ENCODE measurements at regions not wholly inside any gene's neighbourhood (a gene's known extent, or its start where the extent isn't known, plus 50 kb on each side); places are given as distances from the start of the nearest gene placed in this dataset.

DNA sequence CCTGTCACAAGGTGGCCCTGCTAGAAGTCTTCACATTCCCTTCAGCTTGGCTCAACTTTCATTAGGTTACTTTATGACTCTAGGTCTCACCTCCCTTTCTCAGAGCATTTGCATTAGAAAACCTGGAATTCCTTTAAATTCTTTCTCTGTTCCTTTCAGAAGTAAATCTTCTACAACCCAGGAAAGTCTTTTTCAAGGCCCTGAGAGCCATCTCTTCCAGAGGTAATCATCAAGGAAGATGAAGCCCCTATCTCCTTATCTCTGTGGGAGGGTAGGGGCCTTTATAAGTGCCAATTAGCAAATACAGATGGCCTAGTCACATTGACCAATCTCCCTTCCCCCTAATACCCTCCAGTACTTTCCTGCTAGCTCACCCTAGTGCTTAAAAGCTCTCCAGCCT, 848.0 kb upstream of the FAM98A start:
- Histone ChIP-seq H3K9me3 (ENCODE audit: control insufficient read depth, insufficient read depth, low read depth, low read length) (no peaks in the 10 kb centered on the region), H3K36me3 (ENCODE audit: control insufficient read depth in 2 of 2, insufficient read depth in 1 of 2, low read length in 2 of 2) (no peaks in the 10 kb centered on the region), H3K4me1 (ENCODE audit: control insufficient read depth, insufficient read depth, low read length) (no peaks in the 10 kb centered on the region), H3K27ac (ENCODE audit: extremely low read depth, low read depth, low read length) (no peak overlapping the region), H3K4me3 (ENCODE audit: low read depth, low read length) (no peak overlapping the region)
- TF ChIP-seq, protein P1, sequence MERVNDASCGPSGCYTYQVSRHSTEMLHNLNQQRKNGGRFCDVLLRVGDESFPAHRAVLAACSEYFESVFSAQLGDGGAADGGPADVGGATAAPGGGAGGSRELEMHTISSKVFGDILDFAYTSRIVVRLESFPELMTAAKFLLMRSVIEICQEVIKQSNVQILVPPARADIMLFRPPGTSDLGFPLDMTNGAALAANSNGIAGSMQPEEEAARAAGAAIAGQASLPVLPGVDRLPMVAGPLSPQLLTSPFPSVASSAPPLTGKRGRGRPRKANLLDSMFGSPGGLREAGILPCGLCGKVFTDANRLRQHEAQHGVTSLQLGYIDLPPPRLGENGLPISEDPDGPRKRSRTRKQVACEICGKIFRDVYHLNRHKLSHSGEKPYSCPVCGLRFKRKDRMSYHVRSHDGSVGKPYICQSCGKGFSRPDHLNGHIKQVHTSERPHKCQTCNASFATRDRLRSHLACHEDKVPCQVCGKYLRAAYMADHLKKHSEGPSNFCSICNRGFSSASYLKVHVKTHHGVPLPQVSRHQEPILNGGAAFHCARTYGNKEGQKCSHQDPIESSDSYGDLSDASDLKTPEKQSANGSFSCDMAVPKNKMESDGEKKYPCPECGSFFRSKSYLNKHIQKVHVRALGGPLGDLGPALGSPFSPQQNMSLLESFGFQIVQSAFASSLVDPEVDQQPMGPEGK (tag by site-specific recombination; IDR thresholded peaks at IDR 0.05) = no peak
- TF ChIP-seq ZNF221 (tag by site-specific recombination; IDR thresholded peaks at IDR 0.05; ENCODE audit: borderline replicate concordance) (no peak), ZNF610 (tag by site-specific recombination; IDR thresholded peaks at IDR 0.05; ENCODE audit: borderline replicate concordance) (no peak), GLIS2 (tag by site-specific recombination; IDR thresholded peaks at IDR 0.05) (no peak), SETDB1 (IDR thresholded peaks at IDR 0.05; ENCODE audit: insufficient read length, low read length) (no peak), ZSCAN5A (tag by site-specific recombination; IDR thresholded peaks at IDR 0.05) (no peak), ZNF140 (tag by site-specific recombination; IDR thresholded peaks at IDR 0.05) (no peak), SCRT1 (tag by site-specific recombination; IDR thresholded peaks at IDR 0.05; ENCODE audit: borderline replicate concordance) (no peak), ZNF521 (tag by site-specific recombination; IDR thresholded peaks at IDR 0.05) (no peak), ZNF426 (tag by site-specific recombination; IDR thresholded peaks at IDR 0.05) (no peak), ZNF24 (tag by site-specific recombination; IDR thresholded peaks at IDR 0.05) (no peak)
- TF ChIP-seq, protein P2, sequence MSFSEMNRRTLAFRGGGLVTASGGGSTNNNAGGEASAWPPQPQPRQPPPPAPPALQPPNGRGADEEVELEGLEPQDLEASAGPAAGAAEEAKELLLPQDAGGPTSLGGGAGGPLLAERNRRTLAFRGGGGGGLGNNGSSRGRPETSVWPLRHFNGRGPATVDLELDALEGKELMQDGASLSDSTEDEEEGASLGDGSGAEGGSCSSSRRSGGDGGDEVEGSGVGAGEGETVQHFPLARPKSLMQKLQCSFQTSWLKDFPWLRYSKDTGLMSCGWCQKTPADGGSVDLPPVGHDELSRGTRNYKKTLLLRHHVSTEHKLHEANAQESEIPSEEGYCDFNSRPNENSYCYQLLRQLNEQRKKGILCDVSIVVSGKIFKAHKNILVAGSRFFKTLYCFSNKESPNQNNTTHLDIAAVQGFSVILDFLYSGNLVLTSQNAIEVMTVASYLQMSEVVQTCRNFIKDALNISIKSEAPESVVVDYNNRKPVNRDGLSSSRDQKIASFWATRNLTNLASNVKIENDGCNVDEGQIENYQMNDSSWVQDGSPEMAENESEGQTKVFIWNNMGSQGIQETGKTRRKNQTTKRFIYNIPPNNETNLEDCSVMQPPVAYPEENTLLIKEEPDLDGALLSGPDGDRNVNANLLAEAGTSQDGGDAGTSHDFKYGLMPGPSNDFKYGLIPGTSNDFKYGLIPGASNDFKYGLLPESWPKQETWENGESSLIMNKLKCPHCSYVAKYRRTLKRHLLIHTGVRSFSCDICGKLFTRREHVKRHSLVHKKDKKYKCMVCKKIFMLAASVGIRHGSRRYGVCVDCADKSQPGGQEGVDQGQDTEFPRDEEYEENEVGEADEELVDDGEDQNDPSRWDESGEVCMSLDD (tag by site-specific recombination; IDR thresholded peaks at IDR 0.05) = no peak
- POLR2A ChIA-PET = no interaction called here
- CTCF ChIA-PET = no interaction called here

- CTCF ChIA-PET = no interaction called here
- Histone ChIP-seq H3K4me3 (ENCODE audit: low read depth, low read length) (no peak overlapping the region), H3K36me3 (ENCODE audit: control insufficient read depth in 2 of 2, insufficient read depth in 1 of 2, low read length in 2 of 2) (no peaks in the 10 kb centered on the region), H3K4me1 (ENCODE audit: control insufficient read depth, insufficient read depth, low read length) (no peaks in the 10 kb centered on the region), H3K9me3 (ENCODE audit: control insufficient read depth, insufficient read depth, low read depth, low read length) (no peaks in the 10 kb centered on the region), H3K27ac (ENCODE audit: extremely low read depth, low read depth, low read length) (no peak overlapping the region)
- TF ChIP-seq SETDB1 (IDR thresholded peaks at IDR 0.05; ENCODE audit: insufficient read length, low read length) = peak; percentile 81
- TF ChIP-seq ZEB2 (tag by site-specific recombination; IDR thresholded peaks at IDR 0.05) = no peak
- no peak for TF ChIP-seq GLIS2 (tag by site-specific recombination; IDR thresholded peaks at IDR 0.05)
- POLR2A ChIA-PET = no interaction called here
These were observed 824.2 kb upstream of the FAM98A start for GRCh38 chr2:34423301-34423700.

DNA sequence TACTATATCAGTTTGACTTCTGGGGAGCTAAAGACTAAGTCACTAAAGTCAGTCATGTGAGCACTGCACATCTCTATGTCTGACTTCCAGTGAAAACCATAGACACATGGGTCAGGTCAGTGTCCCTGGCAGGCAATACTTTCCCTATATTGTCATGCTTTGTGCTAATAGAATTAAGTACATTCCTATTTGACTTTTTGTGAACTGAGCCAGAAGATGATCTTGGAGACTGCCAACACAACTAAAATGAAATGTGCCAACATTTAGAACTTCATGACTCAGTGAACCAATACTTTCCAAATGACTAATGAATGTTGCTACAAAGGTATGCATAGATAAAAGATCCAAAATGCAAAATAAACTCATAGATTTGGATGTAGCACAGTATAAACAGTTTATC, 820.8 kb upstream of the FAM98A start:
- ChIA-PET CTCF (no interaction called here), POLR2A (no interaction called here)
- no peaks in the 10 kb centered on the region for H3K9me3 ChIP-seq (ENCODE audit: control insufficient read depth, insufficient read depth, low read depth, low read length)
- H3K4me1 ChIP-seq (ENCODE audit: control insufficient read depth, insufficient read depth, low read length) = no peaks in the 10 kb centered on the region
- H3K36me3 ChIP-seq (ENCODE audit: control insufficient read depth in 2 of 2, insufficient read depth in 1 of 2, low read length in 2 of 2) = no peaks in the 10 kb centered on the region
- no peak for TF ChIP-seq TRIM28 (IDR thresholded peaks at IDR 0.05; ENCODE audit: borderline replicate concordance, low read length)
- no peak for TF ChIP-seq ZNF580 (tag by site-specific recombination; IDR thresholded peaks at IDR 0.05)
- TF ChIP-seq, protein P2 (tag by site-specific recombination; IDR thresholded peaks at IDR 0.05) = no peak
- TF ChIP-seq, protein P3, sequence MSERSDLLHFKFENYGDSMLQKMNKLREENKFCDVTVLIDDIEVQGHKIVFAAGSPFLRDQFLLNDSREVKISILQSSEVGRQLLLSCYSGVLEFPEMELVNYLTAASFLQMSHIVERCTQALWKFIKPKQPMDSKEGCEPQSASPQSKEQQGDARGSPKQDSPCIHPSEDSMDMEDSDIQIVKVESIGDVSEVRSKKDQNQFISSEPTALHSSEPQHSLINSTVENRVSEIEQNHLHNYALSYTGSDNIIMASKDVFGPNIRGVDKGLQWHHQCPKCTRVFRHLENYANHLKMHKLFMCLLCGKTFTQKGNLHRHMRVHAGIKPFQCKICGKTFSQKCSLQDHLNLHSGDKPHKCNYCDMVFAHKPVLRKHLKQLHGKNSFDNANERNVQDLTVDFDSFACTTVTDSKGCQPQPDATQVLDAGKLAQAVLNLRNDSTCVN (tag by site-specific recombination; optimal IDR thresholded peaks at IDR 0.05) = no peak
- no peak for TF ChIP-seq ZNF624 (tag by site-specific recombination; IDR thresholded peaks at IDR 0.05)
- no peak overlapping the region for H3K27ac ChIP-seq (ENCODE audit: extremely low read depth, low read depth, low read length)
- H3K4me3 ChIP-seq (ENCODE audit: low read depth, low read length) = no peak overlapping the region

Measured in HEK293 (cell line).